K562 (cell line): ENCODE measurements at regions not wholly inside any gene's neighbourhood (a gene's known extent, or its start where the extent isn't known, plus 50 kb on each side); places are given as distances from the start of the nearest gene placed in this dataset.

Experiments used
- ATAC-seq: fragments of 200-7000 bp; cut with Tn5 transposase; 3 replicates; pipeline ENCODE4 v1.9.1; 2020; ENCODE audit warnings: moderate library complexity
- BruUV-seq: library from RNA; stranded (reverse); fragments of 400-500 nt; replicated peaks from 2 replicates; lab custom pipeline; 2021; lab: Mats Ljungman, UMichigan
- CTCF ChIA-PET: fragments of 300-600 bp; formaldehyde crosslinking; extraction: SDS; loops from one replicate; lab custom pipeline; 2021; ENCODE audit warnings: low intra/inter-chr PET ratio; lab: Yijun Ruan, JAX
- POLR2A ChIA-PET: fragments of 300-600, 350-650 bp; sonication (Branson Sonifier 250); formaldehyde crosslinking; extraction: SDS; loops from one replicate; lab custom pipeline; 2021; ENCODE audit warnings: antibody characterized with exemption, inconsistent platforms; lab: Yijun Ruan, JAX
- DNase-seq, 4 experiments: peaks; one replicate each; pipeline versions ENCODE4 v3.0.0 to v3.0.0-alpha.2; 2011 to 2018; ENCODE audit warnings: low spot score in 3 of 4, mixed read lengths in 3 of 4; ENCODE audit errors: extremely low read depth in 1 of 4
- FAIRE-seq: peaks from 2 replicates; lab custom pipeline; 2011; peaks lifted over from hg19 to GRCh38; lab: Jason Lieb, UNC
- H2AFZ ChIP-seq: 2 replicates; pipeline ENCODE4 v1.6.0; 2011; ENCODE audit warnings: low read depth, low read length, control low read depth, inconsistent platforms
- H3K27ac ChIP-seq: fragments of 200-600 bp; 3 replicates; pipeline ENCODE4 v1.8.0; 2011; ENCODE audit warnings: low read depth, mild to moderate bottlenecking, control low read depth, inconsistent platforms, low read length, moderate library complexity, mixed read lengths; ENCODE audit errors: extremely low read depth
- H3K27me3 ChIP-seq, 2 experiments: fragments of 300-600 bp in 1 of 2; 2 replicates in 1 of 2; 3 replicates in 1 of 2; pipeline versions ENCODE4 v1.6.0 to v1.8.0; 2011; ENCODE audit warnings: inconsistent platforms in 2 of 2, low read length in 2 of 2, mild to moderate bottlenecking in 1 of 2, mixed read lengths in 1 of 2, moderate library complexity in 1 of 2; ENCODE audit not compliant: control insufficient read depth in 2 of 2, insufficient read depth in 2 of 2
- H3K36me3 ChIP-seq: fragments of 300-600 bp; 3 replicates; pipeline ENCODE4 v1.8.0; 2011; ENCODE audit warnings: mild to moderate bottlenecking, low read length, inconsistent platforms; ENCODE audit not compliant: control insufficient read depth, insufficient read depth
- H3K4me1 ChIP-seq, 2 experiments: fragments of 200-600 bp in 1 of 2; replicated peaks in 1 of 2; 2 replicates in 1 of 2; 3 replicates in 1 of 2; pipeline versions ENCODE4 v1.5.1 to v1.8.0; 2011; ENCODE audit warnings: inconsistent platforms in 2 of 2, low read length in 2 of 2, mild to moderate bottlenecking in 1 of 2, mixed read lengths in 1 of 2, moderate library complexity in 1 of 2; ENCODE audit not compliant: control insufficient read depth in 2 of 2, insufficient read depth in 2 of 2
- H3K4me2 ChIP-seq: 2 replicates; pipeline ENCODE4 v1.6.1; 2011; ENCODE audit warnings: low read length, control low read depth, inconsistent platforms, mixed read lengths; ENCODE audit not compliant: insufficient read depth
- H3K4me3 ChIP-seq: fragments of 200-600 bp; sonication (generic), shearing (Covaris generic); 2 replicates; pipeline ENCODE4 v1.5.1; 2016; ENCODE audit warnings: control low read depth, inconsistent platforms
- H3K79me2 ChIP-seq: fragments of 200-600 bp; 3 replicates; pipeline ENCODE4 v1.8.0; 2011; ENCODE audit warnings: low read length, inconsistent platforms; ENCODE audit not compliant: control insufficient read depth, insufficient read depth
- H3K9ac ChIP-seq, 2 experiments: 2 replicates each; pipeline versions ENCODE4 v1.6.0 to v1.6.1; 2011; ENCODE audit warnings: low read depth in 2 of 2, low read length in 2 of 2, control low read depth in 1 of 2, inconsistent platforms in 1 of 2, mild to moderate bottlenecking in 1 of 2, mixed read lengths in 1 of 2; ENCODE audit not compliant: insufficient read depth in 1 of 2
- H3K9me1 ChIP-seq: one replicate; pipeline ENCODE4 v1.6.0; 2011; ENCODE audit warnings: inconsistent platforms, mild to moderate bottlenecking, low read length, moderate library complexity; ENCODE audit not compliant: control insufficient read depth, insufficient read depth
- H3K9me3 ChIP-seq: replicated peaks from 2 replicates; pipeline ENCODE4 v1.5.1; 2011; ENCODE audit warnings: low read depth, low read length, inconsistent platforms; ENCODE audit not compliant: control insufficient read depth, insufficient read depth
- H4K20me1 ChIP-seq: replicated peaks from 2 replicates; pipeline ENCODE4 v1.6.1; 2011; ENCODE audit warnings: low read length, inconsistent platforms, mixed read lengths; ENCODE audit not compliant: control insufficient read depth, insufficient read depth
- CHD2 ChIP-seq: IDR thresholded peaks from 2 replicates; pipeline ENCODE4 v1.6.1; 2011; ENCODE audit warnings: low read depth, low read length
- KLF13 ChIP-seq: fragments of 450-650 bp; IDR thresholded peaks from 2 replicates; pipeline ENCODE4 v1.6.1; 2016; ENCODE audit warnings: missing genetic modification characterization, low read depth, mild to moderate bottlenecking, missing compliant biosample characterization, moderate library complexity, borderline replicate concordance
- NFATC3 ChIP-seq: fragments of 450-650 bp; IDR thresholded peaks from 2 replicates; pipeline ENCODE4 v1.6.1; 2017; ENCODE audit warnings: mild to moderate bottlenecking
- NFE2 ChIP-seq: IDR thresholded peaks from 2 replicates; pipeline ENCODE4 v1.6.1; 2014; ENCODE audit warnings: antibody characterized with exemption, low read depth
- PHB2 ChIP-seq: fragments of 450-650 bp; IDR thresholded peaks from 2 replicates; pipeline ENCODE4 v1.6.1; 2017; ENCODE audit warnings: low read depth
- POLR3A ChIP-seq: IDR thresholded peaks from 2 replicates; pipeline ENCODE4 v1.6.1; 2011; ENCODE audit warnings: borderline replicate concordance, mild to moderate bottlenecking, moderate library complexity; ENCODE audit not compliant: insufficient read length, insufficient read depth; ENCODE audit errors: extremely low read depth
- RERE ChIP-seq: sonication (generic); formaldehyde crosslinking; IDR thresholded peaks from 2 replicates; pipeline ENCODE4 v1.8.0; 2023; ENCODE audit warnings: missing genetic modification reagents, mild to moderate bottlenecking, borderline replicate concordance
- SP1 ChIP-seq: sonication (generic); formaldehyde crosslinking; IDR thresholded peaks from 2 replicates; pipeline ENCODE4 v1.8.1; 2022; ENCODE audit warnings: mild to moderate bottlenecking, missing genetic modification reagents
- WGBS: fragments of 100-300 bp; shearing (Covaris generic); methylation state at CpG from one replicate; pipeline ENCODE4 v1.1.6; 2016; ENCODE audit warnings: low coverage, mixed read lengths; ENCODE audit not compliant: insufficient coverage; ENCODE audit errors: missing lambda C conversion rate; 5-methylcytosine and 5-hydroxymethylcytosine counted together
- in situ Hi-C: fragments of 300-500 bp; cut with MboI; formaldehyde crosslinking; loops from 4 replicates; pipeline ENCODE4 v1.15.0; 2018; ENCODE audit warnings: inconsistent platforms, mixed read lengths
- intact Hi-C: fragments of 100-400 bp; cut with micrococcal nuclease; formaldehyde crosslinking; loops from 2 replicates; pipeline ENCODE4 v1.14.2; 2022

- Histone ChIP-seq H3K4me3 (no peak overlapping the region), H4K20me1 (no peaks in the 10 kb centered on the region), H3K9ac (no peak overlapping the region), H3K4me2 (no peak overlapping the region), H2AFZ (no peak overlapping the region), H3K27ac (no peak overlapping the region), H3K9me1 (no peaks in the 10 kb centered on the region), H3K79me2 (no peaks in the 10 kb centered on the region), H3K4me1 (no peaks in the 10 kb centered on the region), H3K9me3 (0 out of 2 replicates have a peak, but pooled peaks cover 2% of the 10 kb centered on the region), H3K27me3 (no peaks in the 10 kb centered on the region)
- intact Hi-C loops = no loop called here
- 0% methylated on average over 1 of the region's 1 CpG for whole genome bisulfite sequencing
- BruUV-seq = no TSS peak
- ATAC-seq = no peak
- DNase-seq = no peak
- ChIA-PET POLR2A (no interaction called here), CTCF (no interaction called here)
- in situ Hi-C loops = no loop called here
- TF ChIP-seq SP1 (no peak), CHD2 (no peak), KLF13 (tag) (no peak), NFATC3 (no peak)
- TF ChIP-seq, all 486 proteins: peak for 0
- no peaks in the 10 kb centered on the region for H3K36me3 ChIP-seq
- no peak for FAIRE-seq
Observed at GRCh38 chr5:97364731-97365130, 181.7 kb upstream of the RIOK2 start.

- no peak for FAIRE-seq
- CTCF ChIA-PET = no interaction called here
Observed at GRCh38 chr5:97365163-97365845, 182.3 kb upstream of the RIOK2 start.

More at GRCh38 chr5:97365163-97365845, 182.3 kb upstream of the RIOK2 start:
- H3K79me2 ChIP-seq = no peaks in the 10 kb centered on the region
- no peak overlapping the region for H3K4me2 ChIP-seq
- H3K4me1 ChIP-seq = no peaks in the 10 kb centered on the region
- H3K27ac ChIP-seq = no peak overlapping the region
- H3K27me3 ChIP-seq = no peaks in the 10 kb centered on the region
- 0 out of 2 replicates have a peak, but pooled peaks cover 2% of the 10 kb centered on the region for H3K9me3 ChIP-seq
- H2AFZ ChIP-seq = no peak overlapping the region
- no peaks in the 10 kb centered on the region for H4K20me1 ChIP-seq
- H3K9me1 ChIP-seq = no peaks in the 10 kb centered on the region
- DNase-seq (no peak), ATAC-seq (no peak)
- no peak for TF ChIP-seq PHB2
- TF ChIP-seq POLR3A = no peak
- TF ChIP-seq RERE (CRISPR knock-in tag) = no peak
- no peak for TF ChIP-seq NFE2
- no TSS peak for BruUV-seq
- H3K36me3 ChIP-seq = no peaks in the 10 kb centered on the region
- in situ Hi-C loops (no loop called here), intact Hi-C loops (no loop called here)
- POLR2A ChIA-PET = interaction anchor here (0.6 kb wide), 1 partner anchor 158 kb away, joined by 3 read pairs; no protein-coding TSS in a partner anchor
- H3K4me3 ChIP-seq = no peak overlapping the region
- no peak overlapping the region for H3K9ac ChIP-seq
